ENCODE measurements at regions not wholly inside any gene's neighbourhood (a gene's known extent, or its start where the extent isn't known, plus 50 kb on each side); places are given as distances from the start of the nearest gene placed in this dataset.

DNA sequence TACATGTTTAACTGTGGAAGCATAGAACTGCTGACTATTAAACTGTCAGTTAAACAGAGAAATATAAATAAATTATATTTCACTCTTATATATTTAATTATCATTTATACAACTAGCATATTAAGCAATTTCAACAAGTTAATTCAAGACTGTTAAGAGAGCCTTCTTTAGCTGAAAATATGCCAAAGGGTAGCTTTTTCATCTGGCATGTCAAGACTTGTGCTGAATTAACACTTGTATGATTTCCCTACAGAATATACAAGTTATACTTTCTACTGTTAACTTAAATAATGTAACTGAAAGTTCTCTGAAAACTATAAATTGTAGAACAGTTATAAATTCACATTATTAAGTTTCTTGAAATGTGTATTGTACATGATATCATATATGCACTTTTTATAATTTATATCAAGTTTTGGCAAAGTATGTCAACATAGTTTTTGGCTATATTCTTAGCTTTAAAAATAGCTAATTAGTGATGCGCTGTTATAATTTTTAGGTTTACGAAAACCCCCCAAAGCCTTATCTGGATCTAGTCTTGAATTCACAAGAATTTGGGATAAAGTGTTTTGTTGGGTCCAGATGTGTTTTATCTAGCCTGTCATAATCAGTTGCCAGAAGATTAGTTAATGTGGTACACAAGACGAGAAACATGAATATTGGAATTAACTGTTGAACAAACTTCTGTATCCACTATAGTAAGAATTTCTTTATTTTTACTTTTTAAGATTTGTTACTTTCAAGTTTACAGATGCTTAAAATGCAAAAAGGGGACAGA lies 231.1 kb upstream of the FOXP2 start:
- no peaks in the 10 kb centered on the region for H3K79me2 ChIP-seq (ENCODE audit: insufficient read depth, low read length)
- ChIA-PET POLR2A (no interaction called here), CTCF (no interaction called here), RAD21 (ENCODE audit: low non-redundant PET in 1 of 2, low total read pairs in 2 of 2, uncharacterized antibody in 2 of 2, unreplicated experiment in 2 of 2) (no interaction called here)
- no peak overlapping the region for H3K4me3 ChIP-seq (replicated peaks in 1 of 2; ENCODE audit: low read depth in 1 of 2, low read length in 2 of 2)
- intact Hi-C loops (cut with micrococcal nuclease): no loop called here
- H3K9me2 ChIP-seq (ENCODE audit: insufficient read depth): no peaks in the 10 kb centered on the region
- no peak overlapping the region for H3K27ac ChIP-seq (ENCODE audit: low read depth, low read length)
- H3K27me3 ChIP-seq (ENCODE audit: insufficient read depth, low read length): no peaks in the 10 kb centered on the region
- H3K4me1 ChIP-seq (ENCODE audit: control insufficient read depth in 1 of 2, insufficient read depth in 2 of 2, low read length in 2 of 2): no peaks in the 10 kb centered on the region
- no peak for DNase-seq (ENCODE audit: low read depth, low spot score)
- H4K20me1 ChIP-seq (ENCODE audit: insufficient read depth): no peaks in the 10 kb centered on the region
- no peaks in the 10 kb centered on the region for H3K36me3 ChIP-seq (ENCODE audit: control insufficient read depth in 1 of 2, insufficient read depth in 2 of 2, low read length in 2 of 2)
- ATAC-seq: no peak
- no peak overlapping the region for H3K9ac ChIP-seq (ENCODE audit: low read length)
- H3K4me2 ChIP-seq (ENCODE audit: low read length): no peak overlapping the region
- no peak overlapping the region for H2AFZ ChIP-seq (ENCODE audit: low read depth, low read length, poor library complexity, severe bottlenecking)
- BruUV-seq (replicated peaks): no TSS peak
- H3K9me3 ChIP-seq (ENCODE audit: control insufficient read depth in 1 of 2, insufficient read depth in 1 of 2, low read depth in 1 of 2, low read length in 2 of 2): no peaks in the 10 kb centered on the region
- no peak for TF ChIP-seq EZH2phosphoT487 (IDR thresholded peaks at IDR 0.05; ENCODE audit: borderline replicate concordance)
- TF ChIP-seq, protein P1, sequence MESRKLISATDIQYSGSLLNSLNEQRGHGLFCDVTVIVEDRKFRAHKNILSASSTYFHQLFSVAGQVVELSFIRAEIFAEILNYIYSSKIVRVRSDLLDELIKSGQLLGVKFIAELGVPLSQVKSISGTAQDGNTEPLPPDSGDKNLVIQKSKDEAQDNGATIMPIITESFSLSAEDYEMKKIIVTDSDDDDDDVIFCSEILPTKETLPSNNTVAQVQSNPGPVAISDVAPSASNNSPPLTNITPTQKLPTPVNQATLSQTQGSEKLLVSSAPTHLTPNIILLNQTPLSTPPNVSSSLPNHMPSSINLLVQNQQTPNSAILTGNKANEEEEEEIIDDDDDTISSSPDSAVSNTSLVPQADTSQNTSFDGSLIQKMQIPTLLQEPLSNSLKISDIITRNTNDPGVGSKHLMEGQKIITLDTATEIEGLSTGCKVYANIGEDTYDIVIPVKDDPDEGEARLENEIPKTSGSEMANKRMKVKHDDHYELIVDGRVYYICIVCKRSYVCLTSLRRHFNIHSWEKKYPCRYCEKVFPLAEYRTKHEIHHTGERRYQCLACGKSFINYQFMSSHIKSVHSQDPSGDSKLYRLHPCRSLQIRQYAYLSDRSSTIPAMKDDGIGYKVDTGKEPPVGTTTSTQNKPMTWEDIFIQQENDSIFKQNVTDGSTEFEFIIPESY (IDR thresholded peaks at IDR 0.05; ENCODE audit: extremely low read depth, insufficient replicate concordance, low read length): no peak
- no peak for TF ChIP-seq JUND (IDR thresholded peaks at IDR 0.05)
- no peak for TF ChIP-seq SRF (IDR thresholded peaks at IDR 0.05; ENCODE audit: low read depth)
- TF ChIP-seq CBX3 (IDR thresholded peaks at IDR 0.05; ENCODE audit: low read depth): no peak
- no peak for TF ChIP-seq SP1 (IDR thresholded peaks at IDR 0.05; ENCODE audit: low read depth)
- TF ChIP-seq, protein P2, sequence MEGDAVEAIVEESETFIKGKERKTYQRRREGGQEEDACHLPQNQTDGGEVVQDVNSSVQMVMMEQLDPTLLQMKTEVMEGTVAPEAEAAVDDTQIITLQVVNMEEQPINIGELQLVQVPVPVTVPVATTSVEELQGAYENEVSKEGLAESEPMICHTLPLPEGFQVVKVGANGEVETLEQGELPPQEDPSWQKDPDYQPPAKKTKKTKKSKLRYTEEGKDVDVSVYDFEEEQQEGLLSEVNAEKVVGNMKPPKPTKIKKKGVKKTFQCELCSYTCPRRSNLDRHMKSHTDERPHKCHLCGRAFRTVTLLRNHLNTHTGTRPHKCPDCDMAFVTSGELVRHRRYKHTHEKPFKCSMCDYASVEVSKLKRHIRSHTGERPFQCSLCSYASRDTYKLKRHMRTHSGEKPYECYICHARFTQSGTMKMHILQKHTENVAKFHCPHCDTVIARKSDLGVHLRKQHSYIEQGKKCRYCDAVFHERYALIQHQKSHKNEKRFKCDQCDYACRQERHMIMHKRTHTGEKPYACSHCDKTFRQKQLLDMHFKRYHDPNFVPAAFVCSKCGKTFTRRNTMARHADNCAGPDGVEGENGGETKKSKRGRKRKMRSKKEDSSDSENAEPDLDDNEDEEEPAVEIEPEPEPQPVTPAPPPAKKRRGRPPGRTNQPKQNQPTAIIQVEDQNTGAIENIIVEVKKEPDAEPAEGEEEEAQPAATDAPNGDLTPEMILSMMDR (IDR thresholded peaks at IDR 0.05 in 2 of 3, conservative IDR thresholded peaks at IDR 0.05 in 1 of 3; ENCODE audit: borderline replicate concordance in 1 of 3, insufficient read depth in 1 of 3, low read depth in 2 of 3, low read length in 2 of 3): no peak
- TF ChIP-seq, protein P3, sequence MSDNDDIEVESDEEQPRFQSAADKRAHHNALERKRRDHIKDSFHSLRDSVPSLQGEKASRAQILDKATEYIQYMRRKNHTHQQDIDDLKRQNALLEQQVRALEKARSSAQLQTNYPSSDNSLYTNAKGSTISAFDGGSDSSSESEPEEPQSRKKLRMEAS (IDR thresholded peaks at IDR 0.05): no peak
- TF ChIP-seq, protein P4, sequence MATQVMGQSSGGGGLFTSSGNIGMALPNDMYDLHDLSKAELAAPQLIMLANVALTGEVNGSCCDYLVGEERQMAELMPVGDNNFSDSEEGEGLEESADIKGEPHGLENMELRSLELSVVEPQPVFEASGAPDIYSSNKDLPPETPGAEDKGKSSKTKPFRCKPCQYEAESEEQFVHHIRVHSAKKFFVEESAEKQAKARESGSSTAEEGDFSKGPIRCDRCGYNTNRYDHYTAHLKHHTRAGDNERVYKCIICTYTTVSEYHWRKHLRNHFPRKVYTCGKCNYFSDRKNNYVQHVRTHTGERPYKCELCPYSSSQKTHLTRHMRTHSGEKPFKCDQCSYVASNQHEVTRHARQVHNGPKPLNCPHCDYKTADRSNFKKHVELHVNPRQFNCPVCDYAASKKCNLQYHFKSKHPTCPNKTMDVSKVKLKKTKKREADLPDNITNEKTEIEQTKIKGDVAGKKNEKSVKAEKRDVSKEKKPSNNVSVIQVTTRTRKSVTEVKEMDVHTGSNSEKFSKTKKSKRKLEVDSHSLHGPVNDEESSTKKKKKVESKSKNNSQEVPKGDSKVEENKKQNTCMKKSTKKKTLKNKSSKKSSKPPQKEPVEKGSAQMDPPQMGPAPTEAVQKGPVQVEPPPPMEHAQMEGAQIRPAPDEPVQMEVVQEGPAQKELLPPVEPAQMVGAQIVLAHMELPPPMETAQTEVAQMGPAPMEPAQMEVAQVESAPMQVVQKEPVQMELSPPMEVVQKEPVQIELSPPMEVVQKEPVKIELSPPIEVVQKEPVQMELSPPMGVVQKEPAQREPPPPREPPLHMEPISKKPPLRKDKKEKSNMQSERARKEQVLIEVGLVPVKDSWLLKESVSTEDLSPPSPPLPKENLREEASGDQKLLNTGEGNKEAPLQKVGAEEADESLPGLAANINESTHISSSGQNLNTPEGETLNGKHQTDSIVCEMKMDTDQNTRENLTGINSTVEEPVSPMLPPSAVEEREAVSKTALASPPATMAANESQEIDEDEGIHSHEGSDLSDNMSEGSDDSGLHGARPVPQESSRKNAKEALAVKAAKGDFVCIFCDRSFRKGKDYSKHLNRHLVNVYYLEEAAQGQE (IDR thresholded peaks at IDR 0.05; ENCODE audit: low read depth): no peak
- no peak for TF ChIP-seq ZFX (IDR thresholded peaks at IDR 0.05)

Measured in HCT116 (cell line).